ENCODE measurements at regions not wholly inside any gene's neighbourhood (a gene's known extent, or its start where the extent isn't known, plus 50 kb on each side); places are given as distances from the start of the nearest gene placed in this dataset.
A peak's percentile ranks its signal among the peaks of the same experiment; 100 is the strongest.

DNA sequence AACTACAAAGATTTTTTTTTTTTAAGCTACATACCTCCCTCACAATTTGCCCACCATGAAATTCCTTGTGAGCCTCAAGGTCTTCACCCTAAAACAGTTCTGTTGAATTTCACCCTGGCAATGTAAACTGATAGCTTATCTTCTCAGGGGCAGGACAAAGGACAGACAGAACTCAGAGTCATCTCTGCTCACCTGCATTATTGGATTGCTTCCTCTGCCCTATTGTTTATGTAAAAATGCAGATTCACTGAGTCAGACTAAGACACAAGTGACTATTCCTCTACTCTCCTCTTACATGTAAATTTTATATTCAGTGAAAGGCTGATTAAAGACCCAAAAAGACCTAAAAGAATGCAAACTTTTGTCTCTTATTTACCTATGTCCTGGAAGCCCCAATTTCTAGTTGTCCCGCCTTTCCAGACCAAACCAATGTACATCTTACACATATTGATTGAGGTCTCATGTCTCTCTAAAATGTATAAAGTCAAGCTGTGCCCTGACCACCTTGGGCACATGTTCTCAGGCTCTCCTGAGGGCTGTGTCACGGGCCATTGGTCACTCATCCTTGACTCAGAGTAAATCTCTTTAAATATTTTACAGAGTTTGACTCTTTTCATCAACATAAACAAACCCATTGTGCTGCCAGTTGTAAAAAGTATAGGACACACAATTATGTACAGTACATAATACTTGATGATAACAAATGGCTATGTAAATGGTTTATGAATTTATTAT is 440.2 kb downstream of the HTR7 start:
- ATAC-seq (no peak), FAIRE-seq (no peak), DNase-seq (ENCODE audit: low read depth in 1 of 2, low spot score in 1 of 2) (no peak)
- H3K4me1 ChIP-seq: no peaks in the 10 kb centered on the region
- TF ChIP-seq HEYL (CRISPR knock-in tag; IDR thresholded peaks at IDR 0.05) (no peak), TP53 (CRISPR knock-in tag; IDR thresholded peaks at IDR 0.05) (no peak), CHD2 (IDR thresholded peaks at IDR 0.05; ENCODE audit: low read length, partially characterized antibody) (no peak), CBX8 (IDR thresholded peaks at IDR 0.05) (no peak), ZNF302 (CRISPR knock-in tag; IDR thresholded peaks at IDR 0.05) (no peak), ZFP36 (IDR thresholded peaks at IDR 0.05; ENCODE audit: borderline replicate concordance, partially characterized antibody) (no peak)
- TF ChIP-seq, protein P1, sequence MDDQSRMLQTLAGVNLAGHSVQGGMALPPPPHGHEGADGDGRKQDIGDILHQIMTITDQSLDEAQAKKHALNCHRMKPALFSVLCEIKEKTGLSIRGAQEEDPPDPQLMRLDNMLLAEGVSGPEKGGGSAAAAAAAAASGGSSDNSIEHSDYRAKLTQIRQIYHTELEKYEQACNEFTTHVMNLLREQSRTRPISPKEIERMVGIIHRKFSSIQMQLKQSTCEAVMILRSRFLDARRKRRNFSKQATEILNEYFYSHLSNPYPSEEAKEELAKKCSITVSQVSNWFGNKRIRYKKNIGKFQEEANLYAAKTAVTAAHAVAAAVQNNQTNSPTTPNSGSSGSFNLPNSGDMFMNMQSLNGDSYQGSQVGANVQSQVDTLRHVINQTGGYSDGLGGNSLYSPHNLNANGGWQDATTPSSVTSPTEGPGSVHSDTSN (IDR thresholded peaks at IDR 0.05): no peak
- TF ChIP-seq, protein P2, sequence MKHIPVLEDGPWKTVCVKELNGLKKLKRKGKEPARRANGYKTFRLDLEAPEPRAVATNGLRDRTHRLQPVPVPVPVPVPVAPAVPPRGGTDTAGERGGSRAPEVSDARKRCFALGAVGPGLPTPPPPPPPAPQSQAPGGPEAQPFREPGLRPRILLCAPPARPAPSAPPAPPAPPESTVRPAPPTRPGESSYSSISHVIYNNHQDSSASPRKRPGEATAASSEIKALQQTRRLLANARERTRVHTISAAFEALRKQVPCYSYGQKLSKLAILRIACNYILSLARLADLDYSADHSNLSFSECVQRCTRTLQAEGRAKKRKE (CRISPR knock-in tag; IDR thresholded peaks at IDR 0.05; ENCODE audit: low read depth): no peak
- POLR2A ChIA-PET: no interaction called here
- no peak overlapping the region for H3K4me3 ChIP-seq
- 7% methylated on average over 2 of the region's 2 CpGs for WGBS (ENCODE audit: missing lambda C conversion rate)
- no peak overlapping the region for H3K27ac ChIP-seq
- CTCF ChIA-PET: no interaction called here
- H3K4me2 ChIP-seq: no peak overlapping the region
- H3K9me3 ChIP-seq: no peaks in the 10 kb centered on the region

DNA sequence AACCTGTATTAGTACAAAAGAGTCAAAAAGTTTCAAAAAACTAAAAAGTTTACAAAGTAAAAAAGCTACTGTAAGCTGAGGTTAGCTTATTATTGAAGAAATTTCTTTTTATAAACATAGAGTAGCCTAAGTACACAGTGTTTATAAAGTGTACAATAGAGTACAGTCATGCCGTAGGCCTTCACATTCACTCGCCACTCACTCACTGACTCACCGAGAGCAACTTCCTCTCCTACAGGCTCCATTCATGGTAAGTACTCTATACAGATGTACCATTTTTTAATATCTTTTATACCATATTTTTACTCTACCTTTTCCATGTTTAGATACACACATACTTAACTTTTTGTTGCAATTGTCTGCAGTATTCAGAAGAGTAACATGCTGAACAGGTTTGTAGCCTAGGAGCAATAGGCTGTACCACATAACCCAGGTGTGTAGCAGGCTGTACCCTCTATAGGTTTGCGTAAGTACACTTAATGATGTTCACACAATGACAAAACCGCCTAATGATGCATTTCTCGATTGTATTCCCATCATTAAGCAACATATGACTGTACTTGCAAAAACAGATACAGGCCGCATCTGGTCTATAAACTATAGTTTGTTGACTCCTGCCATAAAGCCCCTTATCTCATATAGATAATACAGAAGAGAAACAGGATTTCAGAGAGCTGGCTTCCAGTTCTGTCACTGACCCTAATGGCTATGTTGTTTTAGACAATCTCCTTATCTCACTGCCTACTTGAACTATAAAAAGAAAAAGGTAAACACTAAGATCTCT is 438.8 kb downstream of the HTR7 start:
- TF ChIP-seq FOSL2 (IDR thresholded peaks at IDR 0.05): no peak
- no peak for TF ChIP-seq FOSL2 (CRISPR knock-in tag; IDR thresholded peaks at IDR 0.05)
- TF ChIP-seq SREBF2 (IDR thresholded peaks at IDR 0.05): no peak
- no peak for TF ChIP-seq RAD21 (conservative IDR thresholded peaks at IDR 0.05 in 1 of 2, IDR thresholded peaks at IDR 0.05 in 1 of 2)
- peak in 1 of 2 experiments; percentile 35 for DNase-seq (ENCODE audit: low read depth in 1 of 2, low spot score in 1 of 2)
- Histone ChIP-seq H3K4me2 (no peak overlapping the region), H3K9me3 (no peaks in the 10 kb centered on the region), H3K4me3 (no peak overlapping the region), H3K4me1 (no peaks in the 10 kb centered on the region), H3K27ac (no peak overlapping the region)
- CTCF ChIA-PET: interaction anchor here (0.6 kb wide), 1 partner anchor 92 kb away, joined by 4 read pairs; no protein-coding TSS in a partner anchor
- WGBS (ENCODE audit: missing lambda C conversion rate): 33% methylated on average over 7 of the region's 7 CpGs
- no peak for FAIRE-seq
- ATAC-seq: peak in 1 of 2 experiments; percentile 82; a peak in 3 of 6 replicates
- POLR2A ChIA-PET: no interaction called here

DNA sequence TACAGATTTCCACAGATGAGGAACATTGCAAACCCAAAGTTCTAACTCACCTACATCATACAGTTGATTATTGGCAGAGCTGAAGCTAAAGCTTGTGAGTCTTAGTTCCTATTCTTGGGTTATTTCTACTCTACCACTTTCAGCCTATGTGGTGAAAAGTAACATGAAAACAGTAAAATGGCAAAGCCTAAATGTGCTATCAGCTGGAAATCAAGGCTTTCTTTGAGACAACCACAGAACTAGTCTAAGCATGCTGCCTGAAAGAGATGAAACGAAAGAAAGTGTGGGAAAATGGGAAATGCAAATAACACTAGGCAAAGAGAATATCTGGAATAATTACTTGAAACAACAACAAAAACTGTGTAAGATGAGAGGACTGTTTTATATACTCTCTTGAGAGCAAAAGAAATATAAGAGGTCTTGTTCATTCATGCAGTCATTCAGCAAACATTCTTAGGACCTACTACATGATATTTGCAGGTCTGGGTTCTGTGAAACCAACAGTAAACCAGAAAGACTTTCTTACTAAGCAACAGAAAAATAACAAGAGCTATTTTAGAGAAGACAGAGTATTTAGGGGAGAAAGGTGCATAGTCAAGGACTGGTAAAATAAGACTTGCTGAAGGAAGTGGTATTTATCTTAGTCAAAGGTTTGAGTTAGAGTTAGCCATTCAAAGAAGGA is 437.1 kb downstream of the HTR7 start:
- Histone ChIP-seq H3K4me3 (no peak overlapping the region), H3K4me2 (no peak overlapping the region), H3K27ac (no peak overlapping the region), H3K9me3 (no peaks in the 10 kb centered on the region), H3K4me1 (no peaks in the 10 kb centered on the region)
- ChIA-PET POLR2A (no interaction called here), CTCF (no interaction called here)
- FAIRE-seq (no peak), ATAC-seq (no peak), DNase-seq (ENCODE audit: low read depth in 1 of 2, low spot score in 1 of 2) (no peak)
- 2% methylated on average over 1 of the region's 1 CpG for WGBS (ENCODE audit: missing lambda C conversion rate)
- no peak for TF ChIP-seq SMC3 (IDR thresholded peaks at IDR 0.05)
- TF ChIP-seq, protein P3, sequence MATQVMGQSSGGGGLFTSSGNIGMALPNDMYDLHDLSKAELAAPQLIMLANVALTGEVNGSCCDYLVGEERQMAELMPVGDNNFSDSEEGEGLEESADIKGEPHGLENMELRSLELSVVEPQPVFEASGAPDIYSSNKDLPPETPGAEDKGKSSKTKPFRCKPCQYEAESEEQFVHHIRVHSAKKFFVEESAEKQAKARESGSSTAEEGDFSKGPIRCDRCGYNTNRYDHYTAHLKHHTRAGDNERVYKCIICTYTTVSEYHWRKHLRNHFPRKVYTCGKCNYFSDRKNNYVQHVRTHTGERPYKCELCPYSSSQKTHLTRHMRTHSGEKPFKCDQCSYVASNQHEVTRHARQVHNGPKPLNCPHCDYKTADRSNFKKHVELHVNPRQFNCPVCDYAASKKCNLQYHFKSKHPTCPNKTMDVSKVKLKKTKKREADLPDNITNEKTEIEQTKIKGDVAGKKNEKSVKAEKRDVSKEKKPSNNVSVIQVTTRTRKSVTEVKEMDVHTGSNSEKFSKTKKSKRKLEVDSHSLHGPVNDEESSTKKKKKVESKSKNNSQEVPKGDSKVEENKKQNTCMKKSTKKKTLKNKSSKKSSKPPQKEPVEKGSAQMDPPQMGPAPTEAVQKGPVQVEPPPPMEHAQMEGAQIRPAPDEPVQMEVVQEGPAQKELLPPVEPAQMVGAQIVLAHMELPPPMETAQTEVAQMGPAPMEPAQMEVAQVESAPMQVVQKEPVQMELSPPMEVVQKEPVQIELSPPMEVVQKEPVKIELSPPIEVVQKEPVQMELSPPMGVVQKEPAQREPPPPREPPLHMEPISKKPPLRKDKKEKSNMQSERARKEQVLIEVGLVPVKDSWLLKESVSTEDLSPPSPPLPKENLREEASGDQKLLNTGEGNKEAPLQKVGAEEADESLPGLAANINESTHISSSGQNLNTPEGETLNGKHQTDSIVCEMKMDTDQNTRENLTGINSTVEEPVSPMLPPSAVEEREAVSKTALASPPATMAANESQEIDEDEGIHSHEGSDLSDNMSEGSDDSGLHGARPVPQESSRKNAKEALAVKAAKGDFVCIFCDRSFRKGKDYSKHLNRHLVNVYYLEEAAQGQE (IDR thresholded peaks at IDR 0.05): no peak
- TF ChIP-seq FOXS1 (CRISPR knock-in tag; IDR thresholded peaks at IDR 0.05): no peak
- no peak for TF ChIP-seq RCOR1 (IDR thresholded peaks at IDR 0.05; ENCODE audit: low read depth, low read length)
- TF ChIP-seq MYC (IDR thresholded peaks at IDR 0.05; ENCODE audit: borderline replicate concordance, low read length): no peak
- TF ChIP-seq RARB (CRISPR knock-in tag; IDR thresholded peaks at IDR 0.05): no peak
- no peak for TF ChIP-seq MAZ (IDR thresholded peaks at IDR 0.05; ENCODE audit: borderline replicate concordance, low read depth, low read length)
- TF ChIP-seq, protein P4, sequence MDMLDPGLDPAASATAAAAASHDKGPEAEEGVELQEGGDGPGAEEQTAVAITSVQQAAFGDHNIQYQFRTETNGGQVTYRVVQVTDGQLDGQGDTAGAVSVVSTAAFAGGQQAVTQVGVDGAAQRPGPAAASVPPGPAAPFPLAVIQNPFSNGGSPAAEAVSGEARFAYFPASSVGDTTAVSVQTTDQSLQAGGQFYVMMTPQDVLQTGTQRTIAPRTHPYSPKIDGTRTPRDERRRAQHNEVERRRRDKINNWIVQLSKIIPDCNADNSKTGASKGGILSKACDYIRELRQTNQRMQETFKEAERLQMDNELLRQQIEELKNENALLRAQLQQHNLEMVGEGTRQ (IDR thresholded peaks at IDR 0.05): no peak
- TF ChIP-seq TP53 (CRISPR knock-in tag; IDR thresholded peaks at IDR 0.05): no peak
- TF ChIP-seq EHMT2 (IDR thresholded peaks at IDR 0.05; ENCODE audit: low read depth): no peak
- TF ChIP-seq, protein P5, sequence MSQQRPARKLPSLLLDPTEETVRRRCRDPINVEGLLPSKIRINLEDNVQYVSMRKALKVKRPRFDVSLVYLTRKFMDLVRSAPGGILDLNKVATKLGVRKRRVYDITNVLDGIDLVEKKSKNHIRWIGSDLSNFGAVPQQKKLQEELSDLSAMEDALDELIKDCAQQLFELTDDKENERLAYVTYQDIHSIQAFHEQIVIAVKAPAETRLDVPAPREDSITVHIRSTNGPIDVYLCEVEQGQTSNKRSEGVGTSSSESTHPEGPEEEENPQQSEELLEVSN (IDR thresholded peaks at IDR 0.05; ENCODE audit: borderline replicate concordance, low read depth): no peak
- TF ChIP-seq JUNB (IDR thresholded peaks at IDR 0.05): no peak
- no peak for TF ChIP-seq RAD21 (conservative IDR thresholded peaks at IDR 0.05 in 1 of 2, IDR thresholded peaks at IDR 0.05 in 1 of 2)
- no peak for TF ChIP-seq ZFP36 (IDR thresholded peaks at IDR 0.05; ENCODE audit: borderline replicate concordance, partially characterized antibody)
